ACC112 (cell line): ENCODE measurements at regions not wholly inside any gene's neighbourhood (a gene's known extent, or its start where the extent isn't known, plus 50 kb on each side); places are given as distances from the start of the nearest gene placed in this dataset.
"Not testable (repeated sequence)": the region's sequence is repeated elsewhere in the genome, so short reads cannot be mapped to it uniquely, and the experiment has no call there.

Source experiments
- H2AFZ ChIP-seq: fragments of 200-600 bp; sonication (generic); one replicate; pipeline ENCODE4 v1.6.0; 2017; ENCODE audit warnings: antibody characterized with exemption, low read length; ENCODE audit not compliant: unreplicated experiment
- H3K27ac ChIP-seq: fragments of 200-600 bp; sonication (generic); 2 replicates; pipeline ENCODE4 v1.5.1; 2014; ENCODE audit warnings: low read depth, mild to moderate bottlenecking, antibody characterized with exemption, low read length, moderate library complexity
- H3K27me3 ChIP-seq: fragments of 200-600 bp; sonication (generic); 2 replicates; pipeline ENCODE4 v1.6.1; 2014; ENCODE audit warnings: mild to moderate bottlenecking, antibody characterized with exemption, low read length, moderate library complexity, mixed read lengths; ENCODE audit not compliant: insufficient read depth
- H3K36me3 ChIP-seq: fragments of 200-600 bp; sonication (generic); 2 replicates; pipeline ENCODE4 v1.6.1; 2016; ENCODE audit warnings: mild to moderate bottlenecking, antibody characterized with exemption, low read length, moderate library complexity, mixed read lengths; ENCODE audit not compliant: insufficient read depth
- H3K4me1 ChIP-seq: fragments of 200-600 bp; sonication (generic); one replicate; pipeline ENCODE4 v1.6.1; 2016; ENCODE audit warnings: low read length, mixed read lengths; ENCODE audit not compliant: insufficient read depth, unreplicated experiment, control insufficient read depth
- H3K4me3 ChIP-seq: fragments of 200-600 bp; sonication (generic); 2 replicates; pipeline ENCODE4 v1.5.1; 2014; ENCODE audit warnings: mild to moderate bottlenecking, low read depth, low read length
- H3K79me2 ChIP-seq: fragments of 200-600 bp; sonication (generic); one replicate; pipeline ENCODE4 v1.6.0; 2016; ENCODE audit warnings: low read length; ENCODE audit not compliant: control insufficient read depth, unreplicated experiment, insufficient read depth

DNA sequence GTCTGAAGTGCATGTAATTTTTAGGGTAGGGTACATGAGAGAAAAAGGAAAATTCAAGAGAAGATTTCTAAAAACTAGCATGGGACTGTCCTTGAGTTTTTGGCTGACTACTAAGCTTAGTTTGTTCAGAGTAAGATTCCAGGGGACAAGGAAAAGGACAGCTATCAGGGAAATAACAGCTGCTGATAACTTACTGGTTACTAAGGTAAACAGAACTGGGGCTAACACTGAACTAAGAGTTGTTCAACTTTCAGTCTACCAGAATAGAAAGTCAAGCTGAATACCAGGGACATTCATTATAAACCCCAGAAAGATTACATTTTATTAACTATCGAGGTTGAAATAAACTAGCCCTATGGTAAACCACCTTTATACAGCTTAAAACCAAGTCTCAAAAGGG, 261.8 kb upstream of the CYRIA start:
- Histone ChIP-seq H3K4me3 (no peak overlapping the region), H3K27ac (no peak overlapping the region), H3K27me3 (no peaks in the 10 kb centered on the region), H2AFZ (no peak overlapping the region), H3K79me2 (no peaks in the 10 kb centered on the region), H3K36me3 (no peaks in the 10 kb centered on the region), H3K4me1 (no peaks in the 10 kb centered on the region)

DNA sequence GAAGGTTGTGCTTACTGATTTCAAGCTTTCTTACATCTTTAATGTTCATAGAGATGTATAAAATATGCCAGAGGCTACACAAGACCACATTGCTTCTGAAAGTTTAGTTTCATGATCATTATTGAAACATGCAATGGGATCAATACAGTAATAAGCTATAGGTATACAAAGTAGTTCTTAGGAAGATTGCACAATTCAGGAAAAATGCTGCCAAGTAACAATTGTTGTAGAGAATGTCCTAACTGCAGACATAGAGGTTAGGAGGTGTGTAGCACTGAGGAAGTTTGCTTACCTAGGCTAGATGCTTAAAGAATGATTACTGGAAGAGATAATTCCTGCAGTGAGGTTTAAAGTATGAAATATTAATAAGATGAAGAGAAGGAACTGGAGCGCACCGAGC, 259.5 kb upstream of the CYRIA start:
- H3K27me3 ChIP-seq, result no peaks in the 10 kb centered on the region
- H3K4me1 ChIP-seq, result no peaks in the 10 kb centered on the region
- no peak overlapping the region for H3K27ac ChIP-seq
- no peaks in the 10 kb centered on the region for H3K79me2 ChIP-seq
- no peaks in the 10 kb centered on the region for H3K36me3 ChIP-seq
- no peak overlapping the region for H3K4me3 ChIP-seq
- H2AFZ ChIP-seq, result no peak overlapping the region

GRCh38 chr2:16915341-16915755, 249.7 kb upstream of the CYRIA start:
- not testable (repeated sequence) for H3K27me3 ChIP-seq, H3K36me3 ChIP-seq, H2AFZ ChIP-seq, H3K4me3 ChIP-seq, H3K4me1 ChIP-seq, H3K27ac ChIP-seq, H3K79me2 ChIP-seq

- Histone ChIP-seq H3K79me2 (no peaks in the 10 kb centered on the region), H3K4me3 (no peak overlapping the region), H3K27me3 (no peaks in the 10 kb centered on the region), H3K36me3 (no peaks in the 10 kb centered on the region), H3K4me1 (no peaks in the 10 kb centered on the region), H2AFZ (no peak overlapping the region), H3K27ac (no peak overlapping the region)
Measured at GRCh38 chr2:16911746-16912145, 246.1 kb upstream of the CYRIA start.

- Histone ChIP-seq H3K36me3 (no peaks in the 10 kb centered on the region), H3K79me2 (no peaks in the 10 kb centered on the region), H3K4me1 (no peaks in the 10 kb centered on the region)
Measured at GRCh38 chr2:16908656-16909055, 243.0 kb upstream of the CYRIA start.

GRCh38 chr2:16907645-16908282, 242.1 kb upstream of the CYRIA start:
- H3K4me1 ChIP-seq, result no peaks in the 10 kb centered on the region
- H3K27me3 ChIP-seq, result no peaks in the 10 kb centered on the region
- H3K79me2 ChIP-seq, result no peaks in the 10 kb centered on the region
- no peak overlapping the region for H3K27ac ChIP-seq
- no peak overlapping the region for H3K4me3 ChIP-seq
- H3K36me3 ChIP-seq, result no peaks in the 10 kb centered on the region
- H2AFZ ChIP-seq, result no peak overlapping the region

More at GRCh38 chr2:16908656-16909055, 243.0 kb upstream of the CYRIA start:
- Histone ChIP-seq H3K27ac (no peak overlapping the region), H2AFZ (no peak overlapping the region), H3K27me3 (no peaks in the 10 kb centered on the region), H3K4me3 (no peak overlapping the region)

DNA sequence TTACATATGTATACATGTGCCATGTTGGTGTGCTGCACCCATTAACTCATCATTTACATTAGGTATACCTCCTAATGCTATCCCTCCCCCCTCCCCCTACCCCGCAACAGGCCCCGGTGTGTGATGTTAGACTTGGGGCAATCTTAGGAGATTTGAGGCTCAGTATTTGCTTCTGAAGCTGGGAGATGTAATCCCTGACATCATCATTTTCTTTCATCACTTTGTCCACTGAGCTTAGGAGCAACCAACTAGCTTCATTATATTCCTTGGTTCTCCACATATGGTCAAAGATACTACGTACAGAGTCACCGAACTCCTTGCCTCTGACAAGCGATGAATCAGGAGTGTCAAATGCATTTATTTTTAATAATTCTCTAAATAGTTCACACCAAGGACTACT, 239.7 kb upstream of the CYRIA start:
- H3K4me3 ChIP-seq, H3K36me3 ChIP-seq, H3K27me3 ChIP-seq, H3K4me1 ChIP-seq, H3K79me2 ChIP-seq, H3K27ac ChIP-seq, H2AFZ ChIP-seq: not testable (repeated sequence)

DNA sequence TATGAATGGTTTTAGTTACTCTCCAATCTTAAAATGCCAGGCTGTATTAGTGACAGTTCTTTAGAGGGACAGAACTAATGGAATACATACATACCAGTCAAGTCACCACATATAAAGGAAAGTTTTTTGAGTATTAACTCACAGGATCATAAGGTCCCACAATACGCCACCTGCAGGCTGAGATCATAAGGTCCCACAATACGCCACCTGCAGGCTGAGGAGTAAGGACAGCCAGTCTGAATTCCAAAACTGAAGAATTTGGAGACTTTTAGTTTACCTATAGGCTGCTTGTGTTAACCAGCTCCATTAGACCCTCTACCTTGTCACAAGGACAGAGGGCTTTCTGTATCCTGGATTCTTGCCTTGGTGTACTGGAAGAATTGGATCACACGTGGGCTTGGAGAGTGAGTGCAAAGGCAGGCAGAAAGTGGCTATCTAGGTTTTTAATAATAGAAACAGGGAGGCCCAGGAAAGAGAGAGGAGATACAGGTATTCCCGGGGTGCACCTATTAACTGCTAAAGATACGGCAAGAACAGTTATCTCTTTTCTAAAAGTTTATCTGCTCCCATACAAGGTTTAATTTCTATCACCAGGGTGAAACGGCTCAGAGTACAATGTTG, 234.9 kb upstream of the CYRIA start:
- Histone ChIP-seq H2AFZ (no peak overlapping the region), H3K4me1 (no peaks in the 10 kb centered on the region), H3K4me3 (no peak overlapping the region), H3K27ac (no peak overlapping the region), H3K36me3 (no peaks in the 10 kb centered on the region), H3K27me3 (no peaks in the 10 kb centered on the region), H3K79me2 (no peaks in the 10 kb centered on the region)

DNA sequence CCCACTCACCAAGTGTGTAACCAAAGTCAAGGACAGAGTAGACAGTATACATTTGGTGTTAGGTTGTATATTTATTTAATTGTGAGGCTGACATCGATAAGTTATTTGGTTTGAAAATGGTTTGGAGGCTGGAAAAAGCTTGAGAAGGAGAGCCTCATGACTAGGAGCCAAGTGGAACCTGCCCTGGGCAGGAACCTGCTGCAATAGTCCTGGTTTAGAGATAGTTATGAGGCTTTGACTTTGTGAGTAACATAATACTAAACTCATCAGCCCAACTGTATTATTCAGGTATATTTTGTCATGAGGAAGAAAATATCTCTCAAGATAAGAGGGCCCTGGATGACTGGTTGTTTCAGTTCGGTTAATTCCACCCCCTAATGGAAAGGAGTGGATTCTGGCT, 234.3 kb upstream of the CYRIA start:
- no peaks in the 10 kb centered on the region for H3K4me1 ChIP-seq
- H3K27ac ChIP-seq, result no peak overlapping the region
- no peak overlapping the region for H3K4me3 ChIP-seq
- no peaks in the 10 kb centered on the region for H3K79me2 ChIP-seq
- no peak overlapping the region for H2AFZ ChIP-seq
- no peaks in the 10 kb centered on the region for H3K36me3 ChIP-seq
- no peaks in the 10 kb centered on the region for H3K27me3 ChIP-seq

DNA sequence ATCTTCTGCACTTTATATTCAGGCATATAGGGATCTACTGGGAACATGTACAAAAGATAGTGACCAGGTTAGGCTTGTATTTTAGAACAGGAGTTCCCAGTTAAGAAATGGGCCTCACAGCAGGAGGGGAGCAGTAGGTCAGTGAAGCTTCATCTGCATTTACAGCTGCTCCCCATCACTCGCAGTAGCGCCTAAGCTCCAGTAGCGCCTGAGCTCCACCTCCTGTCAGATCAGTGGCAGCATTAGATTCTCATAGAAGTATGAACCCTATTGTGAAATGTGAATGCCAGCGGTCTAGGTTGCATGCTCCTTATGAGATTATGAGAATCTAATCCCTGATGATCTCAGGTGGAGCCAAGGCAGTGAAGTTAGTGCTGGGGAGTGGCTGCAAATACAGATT, 224.4 kb upstream of the CYRIA start:
- no peak overlapping the region for H3K27ac ChIP-seq
- H3K4me1 ChIP-seq, result no peaks in the 10 kb centered on the region
- no peaks in the 10 kb centered on the region for H3K36me3 ChIP-seq
- no peaks in the 10 kb centered on the region for H3K27me3 ChIP-seq
- H3K79me2 ChIP-seq, result no peaks in the 10 kb centered on the region
- H3K4me3 ChIP-seq, result no peak overlapping the region
- no peak overlapping the region for H2AFZ ChIP-seq

DNA sequence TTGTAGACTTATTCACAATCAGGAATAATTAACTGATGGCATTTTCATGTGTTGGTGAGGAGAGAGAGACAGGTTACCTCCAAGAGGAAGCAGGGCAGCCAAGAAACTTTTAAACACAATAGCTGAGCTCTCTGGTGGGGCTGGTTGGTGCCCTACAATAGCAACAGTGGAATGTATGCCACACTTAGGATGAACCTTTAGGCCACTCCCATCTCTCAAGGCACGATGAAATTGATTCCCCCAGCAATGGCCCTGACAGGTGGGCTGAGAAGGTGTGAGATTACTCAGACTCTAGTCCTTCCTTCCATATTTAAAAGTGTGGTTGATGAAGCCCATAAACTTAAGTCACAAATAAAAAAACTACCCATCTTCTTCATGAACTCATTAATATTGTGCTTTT, 219.4 kb upstream of the CYRIA start:
- no peaks in the 10 kb centered on the region for H3K4me1 ChIP-seq
- no peak overlapping the region for H2AFZ ChIP-seq
- no peak overlapping the region for H3K27ac ChIP-seq
- no peaks in the 10 kb centered on the region for H3K79me2 ChIP-seq
- no peak overlapping the region for H3K4me3 ChIP-seq
- no peaks in the 10 kb centered on the region for H3K36me3 ChIP-seq
- H3K27me3 ChIP-seq, result no peaks in the 10 kb centered on the region
